ENCODE measurements at regions not wholly inside any gene's neighbourhood (a gene's known extent, or its start where the extent isn't known, plus 50 kb on each side); places are given as distances from the start of the nearest gene placed in this dataset.
A peak's percentile ranks its signal among the peaks of the same experiment; 100 is the strongest.

- Histone ChIP-seq H3K79me2 (ENCODE audit: insufficient read depth, low read length) (no peaks in the 10 kb centered on the region), H3K9me3 (ENCODE audit: insufficient read depth, low read depth, low read length) (no peaks in the 10 kb centered on the region), H3K4me1 (ENCODE audit: insufficient read depth, low read length) (no peaks in the 10 kb centered on the region), H3K27ac (ENCODE audit: low read depth, low read length) (no peak overlapping the region), H4K20me1 (ENCODE audit: insufficient read depth, low read length) (no peaks in the 10 kb centered on the region), H3K9ac (ENCODE audit: low read length) (no peak overlapping the region), H3K27me3 (ENCODE audit: insufficient read depth, low read length) (peaks cover 5% of the 10 kb centered on the region), H3K36me3 (ENCODE audit: insufficient read depth, low read length) (no peaks in the 10 kb centered on the region), H2AFZ (ENCODE audit: low read depth, low read length) (no peak overlapping the region), H3K4me3 (ENCODE audit: insufficient read depth, low read depth, low read length) (no peak overlapping the region), H3K4me2 (ENCODE audit: low read length) (no peak overlapping the region)
- H3K9me3 Mint-ChIP-seq (ENCODE audit: unreplicated experiment): no peaks in the 10 kb centered on the region
- DNase-seq (ENCODE audit: low read depth): peak; percentile 18
- TF ChIP-seq EZH2 (IDR thresholded peaks at IDR 0.05; ENCODE audit: insufficient read depth, low read length) (no peak), CTCF (IDR thresholded peaks at IDR 0.05; ENCODE audit: insufficient read depth, low read depth, low read length) (no peak)
- H3K4me1 Mint-ChIP-seq (ENCODE audit: low read depth, unreplicated experiment): peaks cover 19% of the 10 kb centered on the region
- no peak overlapping the region for H3K27ac Mint-ChIP-seq (ENCODE audit: unreplicated experiment)
- no peak for FAIRE-seq
- H3K4me3 Mint-ChIP-seq (ENCODE audit: unreplicated experiment): no peak overlapping the region
- H3K27me3 Mint-ChIP-seq (ENCODE audit: low read depth, unreplicated experiment): peaks cover 5% of the 10 kb centered on the region
- no peaks in the 10 kb centered on the region for H3K36me3 Mint-ChIP-seq (ENCODE audit: low read depth, unreplicated experiment)
These were observed 78.3 kb upstream of the C1QTNF7 start for GRCh38 chr4:15349531-15349935.

GRCh38 chr4:15349965-15350364 lies 77.9 kb upstream of the C1QTNF7 start:
- Mint-ChIP-seq H3K36me3 (ENCODE audit: low read depth, unreplicated experiment) (no peaks in the 10 kb centered on the region), H3K4me3 (ENCODE audit: unreplicated experiment) (no peak overlapping the region), H3K27ac (ENCODE audit: unreplicated experiment) (no peak overlapping the region), H3K9me3 (ENCODE audit: unreplicated experiment) (no peaks in the 10 kb centered on the region), H3K27me3 (ENCODE audit: low read depth, unreplicated experiment) (peaks cover 5% of the 10 kb centered on the region), H3K4me1 (ENCODE audit: low read depth, unreplicated experiment) (peaks cover 19% of the 10 kb centered on the region)
- Histone ChIP-seq H3K4me3 (ENCODE audit: insufficient read depth, low read depth, low read length) (no peak overlapping the region), H3K4me1 (ENCODE audit: insufficient read depth, low read length) (no peaks in the 10 kb centered on the region), H3K9ac (ENCODE audit: low read length) (no peak overlapping the region), H3K36me3 (ENCODE audit: insufficient read depth, low read length) (no peaks in the 10 kb centered on the region), H2AFZ (ENCODE audit: low read depth, low read length) (no peak overlapping the region), H3K9me3 (ENCODE audit: insufficient read depth, low read depth, low read length) (no peaks in the 10 kb centered on the region), H3K27me3 (ENCODE audit: insufficient read depth, low read length) (peaks cover 5% of the 10 kb centered on the region), H3K27ac (ENCODE audit: low read depth, low read length) (no peak overlapping the region), H3K79me2 (ENCODE audit: insufficient read depth, low read length) (no peaks in the 10 kb centered on the region), H3K4me2 (ENCODE audit: low read length) (no peak overlapping the region), H4K20me1 (ENCODE audit: insufficient read depth, low read length) (no peaks in the 10 kb centered on the region)
- DNase-seq (ENCODE audit: low read depth): no peak
- TF ChIP-seq CTCF (IDR thresholded peaks at IDR 0.05; ENCODE audit: insufficient read depth, low read depth, low read length) (no peak), EZH2 (IDR thresholded peaks at IDR 0.05; ENCODE audit: insufficient read depth, low read length) (no peak)
- no peak for FAIRE-seq

GRCh38 chr4:15352524-15352923 lies 75.3 kb upstream of the C1QTNF7 start:
- Histone ChIP-seq H3K79me2 (ENCODE audit: insufficient read depth, low read length) (no peaks in the 10 kb centered on the region), H3K9me3 (ENCODE audit: insufficient read depth, low read depth, low read length) (no peaks in the 10 kb centered on the region), H2AFZ (ENCODE audit: low read depth, low read length) (no peak overlapping the region), H3K36me3 (ENCODE audit: insufficient read depth, low read length) (no peaks in the 10 kb centered on the region), H3K27ac (ENCODE audit: low read depth, low read length) (no peak overlapping the region), H3K4me1 (ENCODE audit: insufficient read depth, low read length) (no peaks in the 10 kb centered on the region), H3K4me3 (ENCODE audit: insufficient read depth, low read depth, low read length) (no peak overlapping the region), H3K27me3 (ENCODE audit: insufficient read depth, low read length) (peaks cover 5% of the 10 kb centered on the region), H3K4me2 (ENCODE audit: low read length) (no peak overlapping the region), H3K9ac (ENCODE audit: low read length) (no peak overlapping the region), H4K20me1 (ENCODE audit: insufficient read depth, low read length) (no peaks in the 10 kb centered on the region)
- Mint-ChIP-seq H3K4me3 (ENCODE audit: unreplicated experiment) (no peak overlapping the region), H3K9me3 (ENCODE audit: unreplicated experiment) (no peaks in the 10 kb centered on the region), H3K4me1 (ENCODE audit: low read depth, unreplicated experiment) (peaks cover 19% of the 10 kb centered on the region), H3K27ac (ENCODE audit: unreplicated experiment) (no peak overlapping the region), H3K27me3 (ENCODE audit: low read depth, unreplicated experiment) (peaks cover 5% of the 10 kb centered on the region), H3K36me3 (ENCODE audit: low read depth, unreplicated experiment) (peaks cover 2% of the 10 kb centered on the region)
- no peak for TF ChIP-seq CTCF (IDR thresholded peaks at IDR 0.05; ENCODE audit: insufficient read depth, low read depth, low read length)
- no peak for TF ChIP-seq EZH2 (IDR thresholded peaks at IDR 0.05; ENCODE audit: insufficient read depth, low read length)
- DNase-seq (ENCODE audit: low read depth): no peak
- no peak for FAIRE-seq

All from astrocyte (in vitro differentiated cells and primary cell).